NOMO-1 (cell line): ENCODE measurements at regions not wholly inside any gene's neighbourhood (a gene's known extent, or its start where the extent isn't known, plus 50 kb on each side); places are given as distances from the start of the nearest gene placed in this dataset.

Experiments
- DNase-seq, 2 experiments: peaks; one replicate each; lab custom pipeline; 2025; ENCODE audit not compliant: unreplicated experiment in 2 of 2; lab: John Stamatoyannopoulos, UW

GRCh38 chr2:158732573-158733429 lies 62.3 kb upstream of the DAPL1 start:
- DNase-seq = no peak

DNA sequence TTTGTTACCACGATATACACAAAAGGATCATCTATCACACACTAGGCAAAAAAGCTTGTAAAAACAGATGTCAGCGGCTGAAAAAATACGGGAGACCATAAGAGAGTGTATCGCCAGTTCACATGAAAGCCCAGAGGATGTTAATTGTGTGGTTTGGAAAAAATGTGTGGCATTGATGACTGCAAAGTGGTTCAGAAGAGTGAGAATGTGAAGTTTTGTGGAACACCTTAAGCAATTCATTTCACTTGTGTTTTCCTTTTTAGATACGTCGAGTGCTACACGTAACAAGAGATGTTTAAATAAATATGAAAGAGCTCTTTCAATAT lies 61.7 kb upstream of the DAPL1 start:
- DNase-seq = no peak

- no peak for DNase-seq
These were observed 60.7 kb upstream of the DAPL1 start for GRCh38 chr2:158734442-158734841.

DNA sequence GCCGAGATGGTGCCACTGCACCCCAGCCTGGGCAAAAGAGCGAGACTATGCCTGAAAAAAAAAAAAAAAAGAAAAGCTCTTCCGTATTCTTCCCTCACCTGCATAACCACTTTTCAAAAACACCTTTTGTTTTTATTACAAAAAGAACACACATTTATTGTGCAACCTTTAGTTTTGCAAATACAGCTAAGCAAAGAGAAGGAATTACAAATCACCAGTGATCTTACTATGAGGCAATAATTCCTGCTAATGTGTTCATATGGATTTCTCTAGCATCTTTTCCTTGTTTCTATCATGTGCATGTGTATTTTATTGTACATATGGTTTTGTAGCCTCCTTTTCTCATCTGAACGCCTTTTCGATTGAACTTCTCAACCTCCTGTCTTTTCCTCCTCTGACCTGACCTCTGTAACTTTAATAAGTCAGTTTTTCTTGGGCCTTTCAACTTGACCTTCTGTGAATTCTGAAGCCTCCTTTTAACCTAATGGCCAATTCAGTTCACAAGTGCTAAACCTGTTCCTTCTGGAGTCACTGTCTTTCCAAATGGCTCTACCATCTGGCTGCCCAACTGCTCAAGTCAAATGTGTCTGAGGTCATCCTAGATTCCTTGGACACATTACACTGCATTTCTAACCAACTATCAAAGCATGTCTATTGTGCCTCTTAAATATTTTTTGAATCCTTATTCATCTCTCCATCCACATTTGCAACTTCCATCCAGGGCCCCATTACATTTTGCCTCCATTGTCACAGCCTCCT lies 59.1 kb upstream of the DAPL1 start:
- DNase-seq = no peak

- no peak for DNase-seq
These were observed 56.8 kb upstream of the DAPL1 start for GRCh38 chr2:158738363-158738762.

DNA sequence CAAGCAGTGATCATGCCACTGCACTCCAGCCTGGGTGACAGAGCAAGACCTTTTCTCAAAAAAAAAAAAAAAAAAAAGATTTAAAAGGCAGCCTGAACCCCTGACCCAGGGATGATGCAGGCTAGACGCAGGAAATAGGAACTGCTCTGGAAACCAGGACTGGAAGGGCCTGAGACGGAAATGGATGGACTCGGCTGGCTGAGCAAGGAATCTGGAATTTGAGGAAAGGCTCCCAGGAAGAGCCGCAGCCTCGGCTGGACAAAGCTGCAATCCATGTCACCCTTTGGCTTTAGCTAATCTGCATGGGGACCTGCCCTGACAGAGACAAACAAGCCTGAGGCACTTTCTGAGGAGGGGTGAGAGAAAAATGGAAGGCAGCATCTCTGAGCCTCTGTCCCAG lies 55.0 kb upstream of the DAPL1 start:
- no peak for DNase-seq

GRCh38 chr2:158740621-158741020 lies 54.5 kb upstream of the DAPL1 start:
- DNase-seq = no peak

DNA sequence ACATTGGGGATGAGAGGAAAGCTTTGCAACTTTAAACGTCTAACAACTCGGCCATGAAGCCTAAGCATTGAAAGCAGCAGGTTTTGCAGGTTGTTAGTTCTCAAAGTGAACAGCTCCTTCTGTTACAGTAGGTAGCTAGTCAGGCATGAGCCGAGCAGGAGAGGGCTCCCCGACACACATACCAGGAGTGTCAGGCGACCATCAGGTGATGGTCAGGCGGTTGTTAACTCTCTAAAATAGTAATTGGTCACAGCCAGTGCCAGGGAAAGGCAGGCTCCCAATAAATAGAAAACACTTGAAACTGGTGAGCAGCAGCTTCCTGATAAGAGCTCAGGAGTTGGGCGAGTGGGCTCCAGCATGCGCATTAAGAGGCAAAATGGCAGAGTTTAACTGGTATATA lies 53.5 kb upstream of the DAPL1 start:
- no peak for DNase-seq

DNA sequence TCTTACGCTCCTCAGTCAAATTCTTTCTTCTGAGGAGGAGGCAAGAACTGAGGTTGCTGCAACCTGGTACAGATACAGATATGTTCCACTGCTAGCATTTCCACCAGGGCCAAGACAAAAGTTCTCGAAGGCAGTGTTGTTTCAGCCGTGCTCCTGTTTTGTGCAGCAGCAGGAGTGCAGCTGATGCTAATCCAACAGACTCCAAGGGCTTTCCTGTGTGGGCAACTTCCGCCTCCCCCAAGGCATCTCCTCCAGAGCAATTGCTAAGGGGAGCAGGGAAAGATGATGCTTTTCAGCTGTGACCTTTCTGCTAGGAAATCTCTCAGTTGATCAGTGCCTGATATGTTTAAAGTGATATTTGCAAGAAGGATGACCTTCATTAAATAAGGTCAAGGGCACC lies 52.6 kb upstream of the DAPL1 start:
- DNase-seq = no peak

DNA sequence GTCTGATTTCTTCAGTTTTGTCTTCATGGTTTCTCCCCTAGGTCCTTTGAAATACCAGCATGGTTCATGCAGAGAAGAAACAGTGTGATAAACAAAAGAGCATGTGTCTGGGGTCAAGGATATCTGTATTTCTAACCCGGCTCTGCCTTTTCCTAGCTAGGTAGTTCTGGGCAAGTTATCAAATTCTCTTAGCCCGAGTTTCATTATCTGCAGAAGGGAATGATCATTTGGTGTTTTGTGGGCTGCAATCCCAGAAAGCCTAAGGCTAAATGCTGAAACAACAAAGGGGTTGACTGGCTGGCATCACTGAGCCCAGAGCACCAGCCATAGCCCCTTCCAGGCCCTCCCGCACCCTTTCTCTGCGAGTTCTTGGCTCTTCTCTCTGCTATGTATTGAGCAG lies 51.7 kb upstream of the DAPL1 start:
- no peak for DNase-seq

- peak in 1 of 2 experiments; percentile 25 for DNase-seq
These were observed 51.2 kb upstream of the DAPL1 start for GRCh38 chr2:158743879-158744278.

- peak in 1 of 2 experiments; percentile 40 for DNase-seq
These were observed 49.9 kb upstream of the DAPL1 start for GRCh38 chr2:158745067-158745865.
